WTC11 (cell line): ENCODE measurements at regions not wholly inside any gene's neighbourhood (a gene's known extent, or its start where the extent isn't known, plus 50 kb on each side); places are given as distances from the start of the nearest gene placed in this dataset.

Source experiments
- ATAC-seq: fragments of 200-7000 bp; cut with Tn5 transposase; 2 replicates; pipeline ENCODE4 v1.10.0; 2021; ENCODE audit warnings: mild to moderate bottlenecking, moderate library complexity
- CTCF ChIA-PET: fragments of 300-600 bp; sonication (Branson Sonifier 250); formaldehyde crosslinking; loops from one replicate; lab custom pipeline; 2021; ENCODE audit warnings: antibody characterized with exemption; lab: Charles Lee
- POLR2A ChIA-PET: fragments of 350-600 bp; sonication (Branson Sonifier 250); formaldehyde crosslinking; loops from one replicate; lab custom pipeline; 2021; ENCODE audit warnings: antibody characterized with exemption; lab: Charles Lee
- DNase-seq: peaks from one replicate; pipeline ENCODE4 v3.0.0; 2021; ENCODE audit warnings: low spot score
- H3K27ac Mint-ChIP-seq: 2 replicates; pipeline ENCODE4 v1.8.0; 2021; ENCODE audit warnings: mixed read lengths
- H3K27me3 Mint-ChIP-seq: 2 replicates; pipeline ENCODE4 v1.8.0; 2021; ENCODE audit warnings: low read depth, mild to moderate bottlenecking, moderate library complexity, mixed read lengths
- H3K36me3 Mint-ChIP-seq: 2 replicates; pipeline ENCODE4 v1.8.0; 2021; ENCODE audit warnings: mixed read lengths
- H3K4me1 Mint-ChIP-seq: 2 replicates; pipeline ENCODE4 v1.8.0; 2022; ENCODE audit warnings: mixed read lengths
- H3K4me3 Mint-ChIP-seq: 2 replicates; pipeline ENCODE4 v1.8.0; 2021; ENCODE audit warnings: mild to moderate bottlenecking, moderate library complexity, mixed read lengths
- H3K9me3 Mint-ChIP-seq: 2 replicates; pipeline ENCODE4 v1.8.0; 2021; ENCODE audit warnings: mixed read lengths
- AFF4 ChIP-seq: sonication (generic); formaldehyde crosslinking; IDR thresholded peaks from 2 replicates; pipeline ENCODE4 v1.8.1; 2023; ENCODE audit warnings: mild to moderate bottlenecking, missing genetic modification reagents, borderline replicate concordance
- AR ChIP-seq: fragments of 250-450 bp; sonication (Bioruptor Pico); IDR thresholded peaks from 2 replicates; pipeline ENCODE4 v1.9.0; 2021; ENCODE audit warnings: mild to moderate bottlenecking
- CBFB ChIP-seq: sonication (generic); formaldehyde crosslinking; IDR thresholded peaks from 2 replicates; pipeline ENCODE4 v1.8.1; 2022; ENCODE audit warnings: mild to moderate bottlenecking, low read depth, missing genetic modification reagents
- CTCF ChIP-seq: fragments of 200-600 bp; IDR thresholded peaks from 2 replicates; pipeline ENCODE4 v1.8.0; 2022; ENCODE audit warnings: antibody characterized with exemption
- FOXJ3 ChIP-seq: sonication (generic); formaldehyde crosslinking; IDR thresholded peaks from 2 replicates; pipeline ENCODE4 v1.9.0; 2021; ENCODE audit warnings: missing genetic modification reagents, mild to moderate bottlenecking, borderline replicate concordance
- GRHL2 ChIP-seq: fragments of 250-450 bp; sonication (Bioruptor Pico); IDR thresholded peaks from 2 replicates; pipeline ENCODE4 v1.8.0; 2022; ENCODE audit warnings: mild to moderate bottlenecking, moderate library complexity; ENCODE audit not compliant: insufficient replicate concordance, severe bottlenecking
- GTF2I ChIP-seq: fragments of 250-450 bp; sonication (Bioruptor Pico); conservative IDR thresholded peaks from 2 replicates; pipeline ENCODE4 v1.4.0; 2021; ENCODE audit warnings: mild to moderate bottlenecking
- HMGA2 ChIP-seq: fragments of 250-450 bp; sonication (Bioruptor Pico); IDR thresholded peaks from 2 replicates; pipeline ENCODE4 v1.4.0; 2021; ENCODE audit warnings: mild to moderate bottlenecking, moderate library complexity
- NR2C2 ChIP-seq: sonication (generic); formaldehyde crosslinking; IDR thresholded peaks from 2 replicates; pipeline ENCODE4 v1.8.0; 2022; ENCODE audit warnings: mild to moderate bottlenecking, missing genetic modification reagents
- NR3C1 ChIP-seq: sonication (generic); formaldehyde crosslinking; conservative IDR thresholded peaks from 2 replicates; pipeline ENCODE4 v1.8.1; 2023; ENCODE audit warnings: low read depth, mild to moderate bottlenecking, missing genetic modification reagents
- PRRX2 ChIP-seq: fragments of 250-450 bp; sonication (Bioruptor Pico); IDR thresholded peaks from 2 replicates; pipeline ENCODE4 v1.8.0; 2021; ENCODE audit warnings: mild to moderate bottlenecking
- SMAD4 ChIP-seq: sonication (generic); formaldehyde crosslinking; IDR thresholded peaks from 2 replicates; pipeline ENCODE4 v1.8.0; 2022; ENCODE audit warnings: mild to moderate bottlenecking, missing genetic modification reagents
- STAT6 ChIP-seq: sonication (generic); formaldehyde crosslinking; conservative IDR thresholded peaks from 2 replicates; pipeline ENCODE4 v1.8.1; 2023; ENCODE audit warnings: mild to moderate bottlenecking, low read depth, missing genetic modification reagents, moderate library complexity
- TP53 ChIP-seq: sonication (generic); formaldehyde crosslinking; IDR thresholded peaks from 2 replicates; pipeline ENCODE4 v1.8.1; 2023; ENCODE audit warnings: mild to moderate bottlenecking, missing genetic modification reagents
- USF1 ChIP-seq: sonication (generic); formaldehyde crosslinking; IDR thresholded peaks from 2 replicates; pipeline ENCODE4 v1.8.0; 2022; ENCODE audit warnings: mild to moderate bottlenecking, missing genetic modification reagents
- ZBTB43 ChIP-seq: sonication (generic); formaldehyde crosslinking; IDR thresholded peaks from 2 replicates; pipeline ENCODE4 v1.8.1; 2023; ENCODE audit warnings: mild to moderate bottlenecking, missing genetic modification reagents
- ZNF138 ChIP-seq: sonication (generic); formaldehyde crosslinking; conservative IDR thresholded peaks from 2 replicates; pipeline ENCODE4 v1.8.1; 2022; ENCODE audit warnings: mild to moderate bottlenecking, moderate library complexity, missing genetic modification reagents
- ZNF219 ChIP-seq: sonication (generic); formaldehyde crosslinking; IDR thresholded peaks from 2 replicates; pipeline ENCODE4 v1.8.0; 2023; ENCODE audit warnings: missing genetic modification reagents, mild to moderate bottlenecking, borderline replicate concordance
- ZNF396 ChIP-seq: fragments of 250-450 bp; sonication (Bioruptor Pico); IDR thresholded peaks from 2 replicates; pipeline ENCODE4 v1.8.0; 2021; ENCODE audit warnings: mild to moderate bottlenecking, moderate library complexity, borderline replicate concordance
- ZNF416 ChIP-seq: fragments of 250-450 bp; sonication (Bioruptor Pico); IDR thresholded peaks from 2 replicates; pipeline ENCODE4 v1.9.0; 2021; ENCODE audit warnings: mild to moderate bottlenecking, inconsistent platforms
- ZNF425 ChIP-seq: fragments of 250-450 bp; sonication (Bioruptor Pico); conservative IDR thresholded peaks from 2 replicates; pipeline ENCODE4 v1.9.0; 2021; ENCODE audit warnings: mild to moderate bottlenecking

- TF ChIP-seq PRRX2 (CRISPR knock-in tag), result no peak
- no peak for TF ChIP-seq SMAD4
- TF ChIP-seq CTCF, result no peak
- no peak for TF ChIP-seq STAT6 (CRISPR knock-in tag)
- TF ChIP-seq NR2C2, result no peak
Observed at GRCh38 chr9:30996761-30997160, 1387.7 kb upstream of the ACO1 start.

GRCh38 chr9:30997291-30997690 lies 1387.2 kb upstream of the ACO1 start:
- ChIA-PET CTCF (no interaction called here), POLR2A (no interaction called here)
- Mint-ChIP-seq H3K4me1 (no peaks in the 10 kb centered on the region), H3K36me3 (peaks cover 12% of the 10 kb centered on the region), H3K27ac (no peak overlapping the region), H3K9me3 (peaks cover 24% of the 10 kb centered on the region), H3K4me3 (no peak overlapping the region), H3K27me3 (no peaks in the 10 kb centered on the region)
- no peak for DNase-seq
- ATAC-seq, result no peak
- TF ChIP-seq GRHL2 (CRISPR knock-in tag) (no peak), GTF2I (CRISPR knock-in tag) (no peak), ZNF425 (no peak), ZNF396 (CRISPR knock-in tag) (no peak), HMGA2 (CRISPR knock-in tag) (no peak), AR (CRISPR knock-in tag) (no peak), TP53 (CRISPR knock-in tag) (no peak), USF1 (no peak), ZBTB43 (no peak), ZNF416 (no peak), FOXJ3 (CRISPR knock-in tag) (no peak), AFF4 (CRISPR knock-in tag) (no peak), CBFB (CRISPR knock-in tag) (no peak), NR3C1 (no peak), ZNF138 (CRISPR knock-in tag) (no peak), ZNF219 (CRISPR knock-in tag) (no peak)

More at GRCh38 chr9:30996761-30997160, 1387.7 kb upstream of the ACO1 start:
- Mint-ChIP-seq H3K4me1 (no peaks in the 10 kb centered on the region), H3K9me3 (peaks cover 19% of the 10 kb centered on the region), H3K27me3 (no peaks in the 10 kb centered on the region), H3K36me3 (peaks cover 7% of the 10 kb centered on the region), H3K27ac (no peak overlapping the region), H3K4me3 (no peak overlapping the region)
- ChIA-PET CTCF (no interaction called here), POLR2A (no interaction called here)
- no peak for DNase-seq
- ATAC-seq, result no peak
